Muscle of arm (tissue), 1 donor: ENCODE measurements at regions not wholly inside any gene's neighbourhood (a gene's known extent, or its start where the extent isn't known, plus 50 kb on each side); places are given as distances from the start of the nearest gene placed in this dataset.
"Not testable (repeated sequence)": the region's sequence is repeated elsewhere in the genome, so short reads cannot be mapped to it uniquely, and the experiment has no call there.

Source experiments
- DNase-seq: peaks from one replicate; pipeline ENCODE4 v3.0.0-alpha.2; 2013

GRCh38 chr5:17083276-17083675, 134.2 kb upstream of the BASP1 start:
- not testable (repeated sequence) for DNase-seq

- no peak for DNase-seq
Observed at GRCh38 chr5:17087035-17087434, 130.4 kb upstream of the BASP1 start.

GRCh38 chr5:17088051-17088450, 129.4 kb upstream of the BASP1 start:
- no peak for DNase-seq

- no peak for DNase-seq
Observed at GRCh38 chr5:17089001-17089400, 128.4 kb upstream of the BASP1 start.

- DNase-seq: no peak
Observed at GRCh38 chr5:17089690-17090089, 127.7 kb upstream of the BASP1 start.

GRCh38 chr5:17090839-17091238, 126.6 kb upstream of the BASP1 start:
- no peak for DNase-seq

- no peak for DNase-seq
Observed at GRCh38 chr5:17094830-17095229, 122.6 kb upstream of the BASP1 start.

- no peak for DNase-seq
Observed at GRCh38 chr5:17096952-17097695, 120.3 kb upstream of the BASP1 start.

- no peak for DNase-seq
Observed at GRCh38 chr5:17099946-17100345, 117.5 kb upstream of the BASP1 start.

- DNase-seq: no peak
Observed at GRCh38 chr5:17103461-17103860, 114.0 kb upstream of the BASP1 start.

GRCh38 chr5:17105744-17106418, 111.5 kb upstream of the BASP1 start:
- no peak for DNase-seq

GRCh38 chr5:17106521-17106920, 110.9 kb upstream of the BASP1 start:
- DNase-seq: no peak

- not testable (repeated sequence) for DNase-seq
Observed at GRCh38 chr5:17112091-17112716, 105.2 kb upstream of the BASP1 start.

GRCh38 chr5:17113174-17113958, 104.1 kb upstream of the BASP1 start:
- DNase-seq: no peak

- DNase-seq: no peak
Observed at GRCh38 chr5:17114233-17114632, 103.2 kb upstream of the BASP1 start.

GRCh38 chr5:17114715-17115599, 102.5 kb upstream of the BASP1 start:
- DNase-seq: no peak

- DNase-seq: no peak
Observed at GRCh38 chr5:17115855-17116254, 101.6 kb upstream of the BASP1 start.

- DNase-seq: no peak
Observed at GRCh38 chr5:17118631-17119030, 98.8 kb upstream of the BASP1 start.

GRCh38 chr5:17120209-17120608, 97.2 kb upstream of the BASP1 start:
- DNase-seq: no peak

GRCh38 chr5:17121776-17122175, 95.7 kb upstream of the BASP1 start:
- DNase-seq: no peak

GRCh38 chr5:17123010-17123409, 94.4 kb upstream of the BASP1 start:
- DNase-seq: no peak
